Activated T-helper 2 cell treated with anti-CD3 and anti-CD28 coated beads, Interferon-gamma antibody, Interleukin-2, Interleukin-4, amounts not matched to agents 10 μg/mL and 5 μg/mL and 100 μg/mL, durations not matched to agents 14 hours and 24 hours and 36 hours (primary cell): ENCODE measurements at regions not wholly inside any gene's neighbourhood (a gene's known extent, or its start where the extent isn't known, plus 50 kb on each side); places are given as distances from the start of the nearest gene placed in this dataset.

ENCODE experiments used
- DNase-seq: peaks from one replicate; pipeline ENCODE4 v3.0.0; 2021; ENCODE audit warnings: low spot score
- H3K27ac Mint-ChIP-seq: one replicate; pipeline ENCODE4 v1.8.0; 2021; ENCODE audit warnings: mixed read lengths
- H3K27me3 Mint-ChIP-seq: one replicate; pipeline ENCODE4 v1.8.0; 2021; ENCODE audit warnings: low read depth, mixed read lengths
- H3K36me3 Mint-ChIP-seq: one replicate; pipeline ENCODE4 v1.8.0; 2021; ENCODE audit warnings: low read depth, mixed read lengths
- H3K4me1 Mint-ChIP-seq: one replicate; pipeline ENCODE4 v1.8.0; 2021; ENCODE audit warnings: low read depth, mixed read lengths
- H3K4me3 Mint-ChIP-seq: one replicate; pipeline ENCODE4 v1.8.0; 2021; ENCODE audit warnings: low read depth, mild to moderate bottlenecking, moderate library complexity, mixed read lengths
- H3K9me3 Mint-ChIP-seq: one replicate; pipeline ENCODE4 v1.8.0; 2021; ENCODE audit warnings: mixed read lengths
- intact Hi-C: fragments of 100-400 bp; cut with micrococcal nuclease; formaldehyde crosslinking; loops from one replicate; pipeline ENCODE4 v1.15.1; 2023

DNA sequence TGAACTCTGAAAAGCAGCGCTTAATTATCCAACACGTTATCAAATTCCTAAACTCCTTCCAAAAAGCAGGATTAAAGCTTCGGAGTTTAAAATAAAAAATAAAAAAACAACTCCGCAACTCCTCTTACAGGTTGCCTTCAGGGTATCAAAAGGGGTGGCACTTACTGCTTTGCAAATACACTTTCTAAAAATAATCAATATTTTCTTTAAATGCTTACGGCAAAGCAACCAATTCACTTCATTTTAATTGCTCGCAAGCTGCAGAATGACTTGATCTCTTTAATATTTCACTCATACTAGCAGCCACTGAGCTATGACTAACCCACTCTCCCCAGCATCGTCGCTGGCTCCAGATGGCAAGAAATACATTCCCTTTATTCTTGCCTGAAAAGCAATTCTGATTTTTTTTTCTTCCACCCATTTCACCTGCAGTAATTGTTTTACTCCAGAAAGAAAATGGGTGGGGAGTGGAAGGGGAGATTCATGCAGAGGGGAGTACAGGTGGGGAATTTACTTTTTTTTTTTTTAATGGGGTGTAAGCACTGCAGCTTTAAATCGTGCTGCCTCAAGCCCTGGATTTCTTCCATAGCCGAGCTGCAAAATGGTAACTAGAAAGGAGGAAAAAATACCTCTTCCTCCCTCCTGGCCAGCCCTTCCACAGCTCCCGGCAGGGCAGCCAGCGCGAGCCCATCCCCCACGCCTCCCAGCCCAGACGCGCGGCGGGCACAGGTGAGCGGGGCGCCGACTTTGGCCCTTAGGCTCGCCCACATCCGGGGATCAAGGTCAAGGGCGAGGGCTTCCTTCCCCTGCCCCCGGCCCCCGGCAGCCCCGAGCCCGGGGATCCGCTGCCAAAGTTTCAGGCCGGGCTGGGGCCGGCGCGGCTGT lies 54.2 kb upstream of the FHIP2A start:
- H3K4me3 Mint-ChIP-seq: peak overlapping the region; percentile 74
- intact Hi-C loops: no loop called here

DNA sequence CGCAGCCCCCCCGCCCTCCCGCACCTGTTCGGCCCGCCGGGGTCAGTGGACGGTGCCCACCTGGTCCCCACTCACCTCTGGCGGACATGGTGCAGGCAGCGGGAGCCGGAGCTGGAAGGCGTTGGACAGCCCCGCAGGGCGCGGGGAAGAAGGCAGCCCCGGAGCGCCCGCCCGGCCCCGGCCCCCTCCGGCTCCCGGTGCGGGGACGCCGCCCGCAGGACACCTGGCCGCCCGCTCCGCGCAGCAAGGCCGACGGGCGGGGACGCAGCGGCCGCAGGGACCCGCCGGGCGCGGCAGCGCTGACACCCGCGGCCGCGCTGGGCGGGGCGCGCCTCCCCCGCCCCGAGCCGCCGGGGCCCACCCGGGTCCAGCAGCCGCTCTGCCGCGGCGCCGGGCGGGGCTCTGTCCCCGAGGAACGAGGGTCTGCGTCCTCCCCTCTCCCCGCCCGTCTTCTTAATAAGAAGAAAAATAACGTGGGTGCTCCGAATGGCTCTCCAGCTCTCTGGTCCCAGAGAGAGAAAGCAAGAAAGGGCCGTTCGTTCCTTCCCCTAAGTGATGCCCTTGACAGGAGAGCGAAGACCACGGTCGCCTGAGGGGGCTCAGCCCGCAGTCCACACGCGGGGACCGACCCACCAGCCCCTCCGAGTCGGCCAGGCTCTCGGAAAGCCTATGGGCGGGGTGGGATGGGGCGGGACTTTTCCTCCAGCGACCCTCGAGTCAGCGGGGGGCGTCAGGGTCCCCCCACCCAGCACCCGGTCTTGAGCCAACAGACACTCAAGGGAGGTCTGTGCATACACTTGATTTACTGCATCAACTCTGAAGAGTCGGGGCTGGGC lies 53.4 kb upstream of the FHIP2A start:
- Mint-ChIP-seq H3K4me3 (peak overlapping the region; percentile 49), H3K36me3 (no peaks in the 10 kb centered on the region), H3K27me3 (peaks cover 36% of the 10 kb centered on the region), H3K4me1 (peaks cover 11% of the 10 kb centered on the region), H3K9me3 (no peaks in the 10 kb centered on the region), H3K27ac (no peak overlapping the region)
- no peak for DNase-seq
- intact Hi-C loops: no loop called here

More for the DNA sequence above, 54.2 kb upstream of the FHIP2A start:
- H3K4me1 Mint-ChIP-seq: peaks cover 5% of the 10 kb centered on the region
- peaks cover 43% of the 10 kb centered on the region for H3K27me3 Mint-ChIP-seq
- no peak overlapping the region for H3K27ac Mint-ChIP-seq
- H3K36me3 Mint-ChIP-seq: no peaks in the 10 kb centered on the region
- H3K9me3 Mint-ChIP-seq: no peaks in the 10 kb centered on the region
- DNase-seq: no peak

DNA sequence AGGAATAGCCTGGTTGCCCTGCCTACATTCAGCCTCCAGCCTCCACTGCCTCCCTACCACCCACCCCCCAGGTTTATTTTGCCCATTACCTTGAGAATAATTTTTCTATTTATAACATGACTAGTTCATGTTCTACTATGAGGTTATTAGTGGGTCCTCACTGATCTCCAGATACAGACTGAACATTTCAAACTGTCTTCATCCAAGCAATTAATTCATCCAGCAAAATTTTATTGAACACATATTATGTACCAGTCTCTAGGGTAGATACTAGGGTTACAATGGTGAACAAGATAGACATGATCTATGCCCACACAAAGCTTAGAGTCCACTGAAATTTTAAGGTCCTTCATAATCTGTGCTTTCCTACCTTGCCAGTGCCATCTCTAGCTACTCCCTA lies 51.6 kb upstream of the FHIP2A start:
- Mint-ChIP-seq H3K36me3 (no peaks in the 10 kb centered on the region), H3K27me3 (peaks cover 47% of the 10 kb centered on the region), H3K4me1 (peaks cover 12% of the 10 kb centered on the region), H3K4me3 (no peak overlapping the region), H3K27ac (no peak overlapping the region), H3K9me3 (no peaks in the 10 kb centered on the region)
- intact Hi-C loops: loop anchor here (5.0 to 10.0 kb wide), 3 partner anchors 52 to 465 kb away; partner anchors contain the start of gene FHIP2A
- DNase-seq: no peak

DNA sequence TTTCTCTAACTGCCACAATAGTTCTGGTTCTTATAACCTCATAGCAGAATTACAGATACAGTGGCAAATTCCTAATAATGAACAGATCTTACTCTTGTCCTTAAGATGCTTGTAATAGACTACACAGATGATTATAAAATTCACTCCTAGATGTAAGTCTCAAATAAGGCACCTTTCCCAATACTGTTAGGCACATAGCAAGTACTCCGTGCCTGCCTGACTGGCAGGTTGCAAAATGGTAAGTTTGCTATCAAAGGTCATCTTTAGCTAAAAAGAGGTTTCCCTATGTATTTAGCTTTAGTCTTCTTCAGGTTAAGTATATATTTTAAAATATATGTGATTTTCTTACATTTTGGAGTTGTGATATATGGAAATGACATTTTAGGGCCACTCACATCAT lies 50.4 kb upstream of the FHIP2A start:
- no peak for DNase-seq
- Mint-ChIP-seq H3K27ac (no peak overlapping the region), H3K9me3 (no peaks in the 10 kb centered on the region), H3K4me1 (peaks cover 12% of the 10 kb centered on the region), H3K27me3 (peaks cover 52% of the 10 kb centered on the region), H3K36me3 (no peaks in the 10 kb centered on the region), H3K4me3 (no peak overlapping the region)
- intact Hi-C loops: loop anchor here (5.0 to 10.0 kb wide), 3 partner anchors 51 to 466 kb away; partner anchors contain the start of gene FHIP2A

- H3K36me3 Mint-ChIP-seq: no peaks in the 10 kb centered on the region
- no peak for DNase-seq
- H3K4me1 Mint-ChIP-seq: peaks cover 10% of the 10 kb centered on the region
- peaks cover 47% of the 10 kb centered on the region for H3K27me3 Mint-ChIP-seq
- intact Hi-C loops: loop anchor here (5.0 to 10.0 kb wide), 3 partner anchors 51 to 467 kb away; partner anchors contain the start of gene FHIP2A
- H3K4me3 Mint-ChIP-seq: no peak overlapping the region
- H3K27ac Mint-ChIP-seq: no peak overlapping the region
- H3K9me3 Mint-ChIP-seq: no peaks in the 10 kb centered on the region
Measured at GRCh38 chr10:114771749-114772148, 49.8 kb upstream of the FHIP2A start.
